Mesothelial cell of epicardium (in vitro differentiated cells): ENCODE measurements at regions not wholly inside any gene's neighbourhood (a gene's known extent, or its start where the extent isn't known, plus 50 kb on each side); places are given as distances from the start of the nearest gene placed in this dataset.

Source experiments
- DNase-seq, 2 experiments: peaks; one replicate each; pipeline ENCODE4 v3.0.0; 2021; ENCODE audit warnings: low spot score in 2 of 2; ENCODE audit not compliant: unreplicated experiment in 2 of 2
- H3K27ac Mint-ChIP-seq: 2 replicates; pipeline ENCODE4 v1.8.0; 2021; ENCODE audit warnings: mixed read lengths
- H3K27me3 Mint-ChIP-seq: 2 replicates; pipeline ENCODE4 v1.8.0; 2021; ENCODE audit warnings: low read depth, mixed read lengths
- H3K36me3 Mint-ChIP-seq: 2 replicates; pipeline ENCODE4 v1.8.0; 2021; ENCODE audit warnings: mixed read lengths
- H3K4me1 Mint-ChIP-seq: 2 replicates; pipeline ENCODE4 v1.8.0; 2021; ENCODE audit warnings: mixed read lengths
- H3K4me3 Mint-ChIP-seq: 2 replicates; pipeline ENCODE4 v1.8.0; 2021; ENCODE audit warnings: mild to moderate bottlenecking, moderate library complexity, mixed read lengths
- H3K9me3 Mint-ChIP-seq: 2 replicates; pipeline ENCODE4 v1.8.0; 2021; ENCODE audit warnings: mixed read lengths
- CTCF ChIP-seq: fragments of 200-600 bp; sonication (generic); IDR thresholded peaks from one replicate; pipeline ENCODE4 v1.5.0; 2021; ENCODE audit warnings: antibody characterized with exemption; ENCODE audit not compliant: unreplicated experiment

- Mint-ChIP-seq H3K4me1 (no peaks in the 10 kb centered on the region), H3K4me3 (no peak overlapping the region), H3K27me3 (peaks cover 49% of the 10 kb centered on the region), H3K9me3 (peaks cover 8% of the 10 kb centered on the region), H3K36me3 (no peaks in the 10 kb centered on the region), H3K27ac (no peak overlapping the region)
- no peak for TF ChIP-seq CTCF
- no peak for DNase-seq
Observed at GRCh38 chr4:169342906-169343564, 72.3 kb upstream of the SH3RF1 start.

DNA sequence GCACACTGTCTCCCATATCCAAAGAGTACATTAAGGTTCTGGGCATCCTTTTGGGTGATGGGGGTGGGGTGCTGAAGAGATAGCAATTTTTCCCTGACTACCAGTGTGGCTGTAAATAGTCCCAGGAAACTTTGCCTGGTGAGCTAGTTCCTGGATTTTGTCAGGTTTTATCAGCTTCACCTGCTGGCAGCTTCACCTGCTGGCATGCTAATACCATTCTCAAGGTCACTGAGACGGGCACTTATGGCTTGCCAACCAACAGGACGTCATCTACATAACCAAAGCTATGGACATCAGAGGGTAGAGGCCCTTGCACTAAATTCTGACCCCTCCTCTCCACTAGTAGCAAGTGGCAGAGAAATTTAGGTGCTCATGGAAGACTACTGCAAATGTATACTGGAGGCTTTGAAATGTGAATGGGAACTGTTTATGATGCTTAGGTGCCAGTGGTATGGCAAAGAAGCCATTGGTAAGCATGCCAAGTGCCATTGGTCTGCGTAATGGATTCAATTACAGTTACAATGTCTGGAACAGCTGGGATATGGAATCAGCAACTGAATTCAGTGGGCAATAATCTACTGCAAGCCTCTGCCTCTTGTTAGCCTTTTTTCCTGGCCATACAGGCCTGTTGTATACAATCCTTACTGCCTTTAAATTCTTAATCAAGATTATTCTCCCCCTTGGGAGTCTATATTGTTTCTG is 71.6 kb upstream of the SH3RF1 start:
- H3K27ac Mint-ChIP-seq, result no peak overlapping the region
- H3K27me3 Mint-ChIP-seq, result peaks cover 56% of the 10 kb centered on the region
- DNase-seq, result no peak
- H3K4me1 Mint-ChIP-seq, result no peaks in the 10 kb centered on the region
- peaks cover 4% of the 10 kb centered on the region for H3K36me3 Mint-ChIP-seq
- TF ChIP-seq CTCF, result no peak
- H3K4me3 Mint-ChIP-seq, result no peak overlapping the region
- H3K9me3 Mint-ChIP-seq, result peaks cover 14% of the 10 kb centered on the region

DNA sequence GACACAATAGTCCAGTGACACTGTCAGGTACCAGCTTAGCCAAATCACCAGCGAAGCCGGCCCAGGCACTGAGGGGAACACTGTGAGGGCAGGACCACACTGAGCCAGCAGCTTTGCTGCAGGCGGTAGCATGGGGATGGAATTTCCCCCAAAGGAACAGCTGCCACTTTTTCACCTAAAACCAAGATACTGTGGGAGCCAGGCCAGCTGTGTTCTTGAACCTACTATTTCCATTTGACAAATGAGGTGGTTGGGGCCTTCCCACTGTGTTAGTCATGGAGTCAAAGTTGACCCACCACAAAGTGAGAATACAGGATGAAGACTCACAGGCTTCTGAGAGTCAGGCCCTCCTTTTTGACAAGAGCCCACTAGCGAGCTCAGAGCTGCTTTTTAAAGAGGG is 70.7 kb upstream of the SH3RF1 start:
- DNase-seq, result no peak
- H3K36me3 Mint-ChIP-seq, result peaks cover 4% of the 10 kb centered on the region

DNA sequence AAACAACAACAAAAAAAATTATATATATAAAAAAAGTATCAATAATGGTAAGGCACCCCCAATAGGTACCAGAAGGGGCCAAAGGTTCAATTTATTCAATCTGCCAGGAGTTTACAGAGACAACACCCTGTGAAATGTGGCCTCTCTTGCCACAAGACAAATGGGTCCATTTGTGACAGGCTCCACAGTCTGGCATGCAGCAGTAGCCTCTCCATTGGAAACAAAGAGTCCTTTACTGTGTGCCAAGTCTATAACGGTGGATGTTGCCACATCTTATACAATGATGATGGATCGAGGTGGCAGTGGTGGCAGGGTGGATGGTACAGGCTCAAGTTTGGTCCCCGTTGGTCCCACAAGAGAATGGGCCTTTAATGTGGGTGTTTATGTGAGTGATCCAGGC is 70.1 kb upstream of the SH3RF1 start:
- no peak for TF ChIP-seq CTCF
- H3K9me3 Mint-ChIP-seq, result peaks cover 17% of the 10 kb centered on the region
- no peak overlapping the region for H3K4me3 Mint-ChIP-seq
- peaks cover 65% of the 10 kb centered on the region for H3K27me3 Mint-ChIP-seq
- no peak overlapping the region for H3K27ac Mint-ChIP-seq
- H3K4me1 Mint-ChIP-seq, result peaks cover 2% of the 10 kb centered on the region
- peaks cover 4% of the 10 kb centered on the region for H3K36me3 Mint-ChIP-seq
- no peak for DNase-seq

More for the DNA sequence above, 70.7 kb upstream of the SH3RF1 start:
- H3K9me3 Mint-ChIP-seq, result peaks cover 17% of the 10 kb centered on the region
- no peak for TF ChIP-seq CTCF
- H3K4me3 Mint-ChIP-seq, result no peak overlapping the region
- H3K27ac Mint-ChIP-seq, result no peak overlapping the region
- peaks cover 64% of the 10 kb centered on the region for H3K27me3 Mint-ChIP-seq
- no peaks in the 10 kb centered on the region for H3K4me1 Mint-ChIP-seq

DNA sequence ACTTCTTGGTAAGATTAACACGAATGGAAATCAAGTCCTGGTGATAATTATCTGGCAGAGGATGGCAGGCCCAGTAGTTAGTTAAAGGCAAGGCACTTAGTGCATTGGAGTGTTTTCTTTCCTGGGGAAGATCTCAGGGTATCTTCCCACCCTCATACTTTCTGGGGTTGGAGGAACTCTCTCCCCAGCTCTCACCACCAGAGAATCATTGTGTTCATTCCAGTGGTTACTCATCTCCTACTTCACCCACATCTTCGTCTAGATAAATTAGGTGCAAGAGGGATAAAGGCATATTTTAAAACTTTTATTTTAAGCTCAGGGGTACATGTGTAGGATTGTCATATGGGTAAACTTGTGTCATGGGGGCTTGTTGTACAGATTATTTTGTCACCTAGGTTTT is 67.5 kb upstream of the SH3RF1 start:
- peaks cover 17% of the 10 kb centered on the region for H3K4me1 Mint-ChIP-seq
- peaks cover 4% of the 10 kb centered on the region for H3K36me3 Mint-ChIP-seq
- no peak overlapping the region for H3K4me3 Mint-ChIP-seq
- TF ChIP-seq CTCF, result no peak
- peaks cover 17% of the 10 kb centered on the region for H3K9me3 Mint-ChIP-seq
- no peak for DNase-seq
- H3K27me3 Mint-ChIP-seq, result peaks cover 63% of the 10 kb centered on the region
- no peak overlapping the region for H3K27ac Mint-ChIP-seq
